HepG2 (cell line): ENCODE measurements at regions not wholly inside any gene's neighbourhood (a gene's known extent, or its start where the extent isn't known, plus 50 kb on each side); places are given as distances from the start of the nearest gene placed in this dataset.

Experiments used
- ARID5B ChIP-seq: IDR thresholded peaks from 2 replicates; pipeline ENCODE4 v1.4.0; 2020; ENCODE audit warnings: mild to moderate bottlenecking, missing genetic modification reagents
- ASH2L ChIP-seq: fragments of 300-600, 200-600 bp; sonication (generic); IDR thresholded peaks from 2 replicates; pipeline ENCODE4 v1.7.0; 2017; ENCODE audit warnings: low read depth, mild to moderate bottlenecking, moderate library complexity, mixed read lengths, low read length; ENCODE audit not compliant: insufficient read length
- BRF2 ChIP-seq: sonication (generic); formaldehyde crosslinking; IDR thresholded peaks from 2 replicates; pipeline ENCODE4 v1.8.1; 2022; ENCODE audit warnings: mild to moderate bottlenecking, missing genetic modification reagents
- NFYC ChIP-seq: IDR thresholded peaks from 2 replicates; pipeline ENCODE4 v1.6.1; 2016; ENCODE audit warnings: missing genetic modification reagents, missing compliant biosample characterization
- PHF21A ChIP-seq: sonication (generic); formaldehyde crosslinking; IDR thresholded peaks from 2 replicates; pipeline ENCODE4 v1.5.0; 2020; ENCODE audit warnings: mild to moderate bottlenecking, missing genetic modification reagents
- POGZ ChIP-seq: sonication (generic); formaldehyde crosslinking; IDR thresholded peaks from 2 replicates; pipeline ENCODE4 v1.4.0; 2020; ENCODE audit warnings: mild to moderate bottlenecking, missing genetic modification reagents
- POLR2G ChIP-seq: fragments of 200-400 bp; formaldehyde crosslinking; IDR thresholded peaks from 2 replicates; pipeline ENCODE4 v1.6.1; 2018; ENCODE audit warnings: mild to moderate bottlenecking, low read depth, low read length, moderate library complexity
- PRDM10 ChIP-seq: sonication (generic); formaldehyde crosslinking; IDR thresholded peaks from 2 replicates; pipeline ENCODE4 v1.4.0; 2020; ENCODE audit warnings: low read depth, missing genetic modification reagents
- TF ChIP-seq, protein P1 (sequence below): sonication (generic); formaldehyde crosslinking; conservative IDR thresholded peaks from 2 replicates; pipeline ENCODE4 v1.4.0; 2020; ENCODE audit warnings: missing genetic modification reagents
- TF ChIP-seq, protein P2 (sequence below): sonication (generic); formaldehyde crosslinking; conservative IDR thresholded peaks from 2 replicates; pipeline ENCODE4 v1.8.0; 2022; ENCODE audit warnings: missing genetic modification reagents
- TF ChIP-seq, protein P3 (sequence below): sonication (generic); formaldehyde crosslinking; IDR thresholded peaks from 2 replicates; pipeline ENCODE4 v1.5.1; 2020; ENCODE audit warnings: mild to moderate bottlenecking, missing genetic modification reagents, moderate library complexity

GRCh38 chr15:66617137-66618090, 51.6 kb upstream of the LCTL start (continued):
- TF ChIP-seq PRDM10 (no peak), NFYC (CRISPR knock-in tag) (no peak), POLR2G (no peak), ASH2L (no peak), PHF21A (CRISPR knock-in tag) (peak; percentile 83), BRF2 (no peak), ARID5B (peak; percentile 30; the same call in 1 of the 2 replicates), POGZ (CRISPR knock-in tag) (no peak)
- TF ChIP-seq, protein P1, sequence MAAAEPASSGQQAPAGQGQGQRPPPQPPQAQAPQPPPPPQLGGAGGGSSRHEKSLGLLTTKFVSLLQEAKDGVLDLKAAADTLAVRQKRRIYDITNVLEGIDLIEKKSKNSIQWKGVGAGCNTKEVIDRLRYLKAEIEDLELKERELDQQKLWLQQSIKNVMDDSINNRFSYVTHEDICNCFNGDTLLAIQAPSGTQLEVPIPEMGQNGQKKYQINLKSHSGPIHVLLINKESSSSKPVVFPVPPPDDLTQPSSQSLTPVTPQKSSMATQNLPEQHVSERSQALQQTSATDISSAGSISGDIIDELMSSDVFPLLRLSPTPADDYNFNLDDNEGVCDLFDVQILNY (CRISPR knock-in tag) = no peak
- TF ChIP-seq, protein P2, sequence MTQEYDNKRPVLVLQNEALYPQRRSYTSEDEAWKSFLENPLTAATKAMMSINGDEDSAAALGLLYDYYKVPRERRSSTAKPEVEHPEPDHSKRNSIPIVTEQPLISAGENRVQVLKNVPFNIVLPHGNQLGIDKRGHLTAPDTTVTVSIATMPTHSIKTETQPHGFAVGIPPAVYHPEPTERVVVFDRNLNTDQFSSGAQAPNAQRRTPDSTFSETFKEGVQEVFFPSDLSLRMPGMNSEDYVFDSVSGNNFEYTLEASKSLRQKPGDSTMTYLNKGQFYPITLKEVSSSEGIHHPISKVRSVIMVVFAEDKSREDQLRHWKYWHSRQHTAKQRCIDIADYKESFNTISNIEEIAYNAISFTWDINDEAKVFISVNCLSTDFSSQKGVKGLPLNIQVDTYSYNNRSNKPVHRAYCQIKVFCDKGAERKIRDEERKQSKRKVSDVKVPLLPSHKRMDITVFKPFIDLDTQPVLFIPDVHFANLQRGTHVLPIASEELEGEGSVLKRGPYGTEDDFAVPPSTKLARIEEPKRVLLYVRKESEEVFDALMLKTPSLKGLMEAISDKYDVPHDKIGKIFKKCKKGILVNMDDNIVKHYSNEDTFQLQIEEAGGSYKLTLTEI (CRISPR knock-in tag) = no peak
- TF ChIP-seq, protein P3, sequence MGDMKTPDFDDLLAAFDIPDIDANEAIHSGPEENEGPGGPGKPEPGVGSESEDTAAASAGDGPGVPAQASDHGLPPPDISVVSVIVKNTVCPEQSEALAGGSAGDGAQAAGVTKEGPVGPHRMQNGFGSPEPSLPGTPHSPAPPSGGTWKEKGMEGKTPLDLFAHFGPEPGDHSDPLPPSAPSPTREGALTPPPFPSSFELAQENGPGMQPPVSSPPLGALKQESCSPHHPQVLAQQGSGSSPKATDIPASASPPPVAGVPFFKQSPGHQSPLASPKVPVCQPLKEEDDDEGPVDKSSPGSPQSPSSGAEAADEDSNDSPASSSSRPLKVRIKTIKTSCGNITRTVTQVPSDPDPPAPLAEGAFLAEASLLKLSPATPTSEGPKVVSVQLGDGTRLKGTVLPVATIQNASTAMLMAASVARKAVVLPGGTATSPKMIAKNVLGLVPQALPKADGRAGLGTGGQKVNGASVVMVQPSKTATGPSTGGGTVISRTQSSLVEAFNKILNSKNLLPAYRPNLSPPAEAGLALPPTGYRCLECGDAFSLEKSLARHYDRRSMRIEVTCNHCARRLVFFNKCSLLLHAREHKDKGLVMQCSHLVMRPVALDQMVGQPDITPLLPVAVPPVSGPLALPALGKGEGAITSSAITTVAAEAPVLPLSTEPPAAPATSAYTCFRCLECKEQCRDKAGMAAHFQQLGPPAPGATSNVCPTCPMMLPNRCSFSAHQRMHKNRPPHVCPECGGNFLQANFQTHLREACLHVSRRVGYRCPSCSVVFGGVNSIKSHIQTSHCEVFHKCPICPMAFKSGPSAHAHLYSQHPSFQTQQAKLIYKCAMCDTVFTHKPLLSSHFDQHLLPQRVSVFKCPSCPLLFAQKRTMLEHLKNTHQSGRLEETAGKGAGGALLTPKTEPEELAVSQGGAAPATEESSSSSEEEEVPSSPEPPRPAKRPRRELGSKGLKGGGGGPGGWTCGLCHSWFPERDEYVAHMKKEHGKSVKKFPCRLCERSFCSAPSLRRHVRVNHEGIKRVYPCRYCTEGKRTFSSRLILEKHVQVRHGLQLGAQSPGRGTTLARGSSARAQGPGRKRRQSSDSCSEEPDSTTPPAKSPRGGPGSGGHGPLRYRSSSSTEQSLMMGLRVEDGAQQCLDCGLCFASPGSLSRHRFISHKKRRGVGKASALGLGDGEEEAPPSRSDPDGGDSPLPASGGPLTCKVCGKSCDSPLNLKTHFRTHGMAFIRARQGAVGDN (CRISPR knock-in tag) = peak; percentile 88
